CD14-positive monocyte (primary cell): ENCODE measurements at regions not wholly inside any gene's neighbourhood (a gene's known extent, or its start where the extent isn't known, plus 50 kb on each side); places are given as distances from the start of the nearest gene placed in this dataset.
A peak's percentile ranks its signal among the peaks of the same experiment; 100 is the strongest.

ENCODE experiments used
- DNase-seq, 3 donors: peaks; one replicate each; pipeline ENCODE4 v3.0.0-alpha.2; 2011 to 2022
- H2AFZ ChIP-seq: 2 replicates; pipeline ENCODE4 v1.6.0; 2012; ENCODE audit warnings: mild to moderate bottlenecking, low read depth, low read length, inconsistent platforms; ENCODE audit not compliant: insufficient read depth, poor library complexity, severe bottlenecking
- H3K27ac ChIP-seq, 2 donors: 1 replicate in 1 of 2; 2 replicates in 1 of 2; pipeline ENCODE4 v1.5.1; 2012 to 2013; ENCODE audit warnings: low read length in 2 of 2, control low read depth in 1 of 2, inconsistent platforms in 1 of 2, low read depth in 1 of 2, mild to moderate bottlenecking in 1 of 2
- H3K27me3 ChIP-seq, 2 donors: one replicate each; pipeline versions ENCODE4 v1.6.0 to v1.6.1; 2011 to 2013; ENCODE audit warnings: low read length in 2 of 2; ENCODE audit not compliant: control insufficient read depth in 2 of 2, insufficient read depth in 2 of 2
- H3K36me3 ChIP-seq, 2 donors: replicated peaks in 1 of 2; 1 replicate in 1 of 2; 2 replicates in 1 of 2; pipeline versions ENCODE4 v1.5.1 to v1.6.1; 2012 to 2013; ENCODE audit warnings: low read length in 2 of 2, control low read depth in 1 of 2, inconsistent platforms in 1 of 2, mild to moderate bottlenecking in 1 of 2; ENCODE audit not compliant: insufficient read depth in 2 of 2, control insufficient read depth in 1 of 2
- H3K4me1 ChIP-seq, 2 donors: 1 replicate in 1 of 2; 2 replicates in 1 of 2; pipeline versions ENCODE4 v1.5.1 to v1.6.1; 2012 to 2013; ENCODE audit warnings: low read length in 2 of 2, control low read depth in 1 of 2, inconsistent platforms in 1 of 2, mild to moderate bottlenecking in 1 of 2, moderate library complexity in 1 of 2; ENCODE audit not compliant: insufficient read depth in 2 of 2, control insufficient read depth in 1 of 2
- H3K4me2 ChIP-seq: replicated peaks from 2 replicates; pipeline ENCODE3; 2012; ENCODE audit warnings: low read length, moderate library complexity, mild to moderate bottlenecking; ENCODE audit not compliant: poor library complexity, severe bottlenecking; ENCODE audit errors: extremely low read depth
- H3K4me3 ChIP-seq, 3 experiments: fragments of 200-600 bp in 1 of 3; sonication (generic) in 1 of 3; replicated peaks in 1 of 3; 1 replicate in 2 of 3; 2 replicates in 1 of 3; pipeline ENCODE4 v1.5.1; 2011 to 2013; ENCODE audit warnings: low read length in 3 of 3, mild to moderate bottlenecking in 3 of 3, control low read depth in 2 of 3, low read depth in 2 of 3, inconsistent platforms in 1 of 3, moderate library complexity in 1 of 3
- H3K79me2 ChIP-seq: 2 replicates; pipeline ENCODE4 v1.6.0; 2012; ENCODE audit warnings: mild to moderate bottlenecking, control low read depth, inconsistent platforms, low read length, moderate library complexity; ENCODE audit not compliant: insufficient read depth
- H3K9ac ChIP-seq: 2 replicates; pipeline ENCODE4 v1.6.0; 2017; ENCODE audit warnings: low read length, mild to moderate bottlenecking; ENCODE audit not compliant: insufficient read depth, poor library complexity, severe bottlenecking
- H3K9me3 ChIP-seq, 2 donors: replicated peaks in 1 of 2; 1 replicate in 1 of 2; 2 replicates in 1 of 2; pipeline versions ENCODE4 v1.5.1 to v1.6.1; 2012 to 2013; ENCODE audit warnings: low read length in 2 of 2, control low read depth in 1 of 2; ENCODE audit not compliant: control insufficient read depth in 1 of 2, insufficient read depth in 1 of 2
- H4K20me1 ChIP-seq: 2 replicates; pipeline ENCODE4 v1.6.0; 2012; ENCODE audit warnings: mild to moderate bottlenecking, low read length, control low read depth, moderate library complexity; ENCODE audit not compliant: insufficient read depth
- H3K27ac Mint-ChIP-seq, 7 donors: one replicate each; pipeline ENCODE4 v1.8.0; 2020; ENCODE audit warnings: mild to moderate bottlenecking in 7 of 7, mixed read lengths in 7 of 7, moderate library complexity in 6 of 7, inconsistent platforms in 2 of 7
- H3K27me3 Mint-ChIP-seq, 3 donors: one replicate each; pipeline ENCODE4 v1.8.0; 2021 to 2022; ENCODE audit warnings: low read depth in 3 of 3, mild to moderate bottlenecking in 3 of 3, mixed read lengths in 3 of 3, moderate library complexity in 3 of 3, inconsistent platforms in 1 of 3
- H3K36me3 Mint-ChIP-seq, 2 donors: one replicate each; pipeline ENCODE4 v1.8.0; 2020; ENCODE audit warnings: mixed read lengths in 2 of 2, inconsistent platforms in 1 of 2, mild to moderate bottlenecking in 1 of 2
- H3K4me1 Mint-ChIP-seq: one replicate; pipeline ENCODE4 v1.8.0; 2020; ENCODE audit warnings: mild to moderate bottlenecking, mixed read lengths
- H3K4me3 Mint-ChIP-seq, 2 donors: one replicate each; pipeline ENCODE4 v1.8.0; 2020; ENCODE audit warnings: mild to moderate bottlenecking in 2 of 2, mixed read lengths in 2 of 2, moderate library complexity in 1 of 2
- H3K9me3 Mint-ChIP-seq, 7 donors: one replicate each; pipeline ENCODE4 v1.8.0; 2020 to 2022; ENCODE audit warnings: mixed read lengths in 7 of 7, mild to moderate bottlenecking in 6 of 7, moderate library complexity in 6 of 7, inconsistent platforms in 2 of 7
- CTCF ChIP-seq: fragments of 200-600 bp; IDR thresholded peaks from one replicate; pipeline ENCODE4 v1.8.0; 2022; ENCODE audit warnings: antibody characterized with exemption, mild to moderate bottlenecking
- WGBS: methylation state at CpG from one replicate; pipeline ENCODE4 v1.1.5; 2013; ENCODE audit warnings: missing lambda C conversion rate; ENCODE audit not compliant: insufficient coverage; 5-methylcytosine and 5-hydroxymethylcytosine counted together
- intact Hi-C, 2 donors: fragments of 100-400 bp; cut with micrococcal nuclease; formaldehyde crosslinking; loops; one replicate each; pipeline versions ENCODE4 v1.15.0 to v1.15.1; 2023

- H3K36me3 Mint-ChIP-seq = peaks cover 0 to 1% of the 10 kb centered on the region in 2 donors
- H4K20me1 ChIP-seq = no peaks in the 10 kb centered on the region
- DNase-seq = peak in 2 of 3 donors; percentile 13 to 57
- intact Hi-C loops = no loop called here
- no peak overlapping the region for H2AFZ ChIP-seq
- H3K4me3 ChIP-seq = no peak overlapping the region
- H3K4me1 ChIP-seq = peaks cover 28 to 30% of the 10 kb centered on the region in 2 donors
- peak overlapping the region in 2 of 7 donors; percentile 21 to 46 for H3K27ac Mint-ChIP-seq
- no peaks in the 10 kb centered on the region for H3K9me3 ChIP-seq
- H3K4me1 Mint-ChIP-seq = peaks cover 28% of the 10 kb centered on the region
- WGBS = 80% methylated on average over 1 of the region's 8 CpGs
- H3K27ac ChIP-seq = no peak overlapping the region
- TF ChIP-seq CTCF = no peak
- no peaks in the 10 kb centered on the region for H3K79me2 ChIP-seq
- H3K9ac ChIP-seq = no peak overlapping the region
- no peak overlapping the region for H3K4me2 ChIP-seq
- H3K4me3 Mint-ChIP-seq = peak overlapping the region in 1 of 2 donors; percentile 26
- no peaks in the 10 kb centered on the region for H3K36me3 ChIP-seq
- peaks cover 0 to 2% (median 0%) of the 10 kb centered on the region in 3 donors for H3K27me3 Mint-ChIP-seq
- H3K27me3 ChIP-seq = no peaks in the 10 kb centered on the region
- peaks cover 0 to 4% (median 2%) of the 10 kb centered on the region in 7 donors for H3K9me3 Mint-ChIP-seq
Observed at GRCh38 chr2:176931588-176932563, 280.7 kb upstream of the HNRNPA3 start.

GRCh38 chr2:176934131-176934530 is 278.5 kb upstream of the HNRNPA3 start:
- Mint-ChIP-seq H3K27me3 (peaks cover 0 to 4% (median 0%) of the 10 kb centered on the region in 3 donors), H3K4me1 (peaks cover 37% of the 10 kb centered on the region), H3K9me3 (peaks cover 0 to 4% (median 2%) of the 10 kb centered on the region in 7 donors), H3K36me3 (peaks cover 0 to 4% of the 10 kb centered on the region in 2 donors), H3K27ac (no peak overlapping the region), H3K4me3 (no peak overlapping the region)
- Histone ChIP-seq H3K9ac (no peak overlapping the region), H3K27ac (no peak overlapping the region), H3K9me3 (no peaks in the 10 kb centered on the region), H3K4me2 (no peak overlapping the region), H3K4me3 (no peak overlapping the region), H3K27me3 (no peaks in the 10 kb centered on the region), H4K20me1 (no peaks in the 10 kb centered on the region), H3K36me3 (no peaks in the 10 kb centered on the region), H3K4me1 (peaks cover 32 to 35% of the 10 kb centered on the region in 2 donors), H2AFZ (peak overlapping the region; percentile 18), H3K79me2 (no peaks in the 10 kb centered on the region)
- 89% methylated on average over 4 of the region's 5 CpGs for WGBS
- TF ChIP-seq CTCF = no peak
- intact Hi-C loops = no loop called here
- no peak for DNase-seq
